K562 (cell line): ENCODE measurements at regions not wholly inside any gene's neighbourhood (a gene's known extent, or its start where the extent isn't known, plus 50 kb on each side); places are given as distances from the start of the nearest gene placed in this dataset.

Experiments
- ESRRA ChIP-seq: fragments of 450-650 bp; IDR thresholded peaks from 2 replicates; pipeline ENCODE4 v1.6.1; 2014; ENCODE audit warnings: low read depth, mild to moderate bottlenecking, moderate library complexity, borderline replicate concordance
- GTF2F1 ChIP-seq: IDR thresholded peaks from 2 replicates; pipeline ENCODE4 v1.6.1; 2011; ENCODE audit warnings: low read depth, low read length, improper control_type of control experiment
- JUND ChIP-seq, 2 experiments: IDR thresholded peaks; 2 replicates in 1 of 2; 3 replicates in 1 of 2; pipeline ENCODE4 v1.6.1; 2011; ENCODE audit warnings: borderline replicate concordance in 2 of 2, low read depth in 2 of 2, low read length in 2 of 2, improper control_type of control experiment in 1 of 2, missing biosample characterization in 1 of 2, missing genetic modification characterization in 1 of 2, missing genetic modification reagents in 1 of 2
- PKNOX1 ChIP-seq: fragments of 450-650 bp; IDR thresholded peaks from 2 replicates; pipeline ENCODE4 v1.6.1; 2016
- STAT5B ChIP-seq: fragments of 250-450 bp; sonication (Bioruptor Pico); IDR thresholded peaks from 2 replicates; pipeline ENCODE4 v1.8.0; 2021; ENCODE audit warnings: mild to moderate bottlenecking, inconsistent platforms
- TF ChIP-seq, protein P1 (sequence below), 3 experiments: IDR thresholded peaks in 2 of 3; conservative IDR thresholded peaks in 1 of 3; 2 replicates each; pipeline ENCODE4 v1.5.1; 2011 to 2012; ENCODE audit warnings: low read length in 3 of 3, mild to moderate bottlenecking in 3 of 3, control low read depth in 2 of 3, improper control_type of control experiment in 1 of 3, inconsistent platforms in 1 of 3, low read depth in 1 of 3, mixed read lengths in 1 of 3, moderate library complexity in 1 of 3; ENCODE audit not compliant: insufficient read depth in 2 of 3
- TF ChIP-seq, protein P2 (sequence below): fragments of 450-650 bp; IDR thresholded peaks from 2 replicates; pipeline ENCODE4 v1.6.1; 2018; ENCODE audit not compliant: partially characterized antibody

DNA sequence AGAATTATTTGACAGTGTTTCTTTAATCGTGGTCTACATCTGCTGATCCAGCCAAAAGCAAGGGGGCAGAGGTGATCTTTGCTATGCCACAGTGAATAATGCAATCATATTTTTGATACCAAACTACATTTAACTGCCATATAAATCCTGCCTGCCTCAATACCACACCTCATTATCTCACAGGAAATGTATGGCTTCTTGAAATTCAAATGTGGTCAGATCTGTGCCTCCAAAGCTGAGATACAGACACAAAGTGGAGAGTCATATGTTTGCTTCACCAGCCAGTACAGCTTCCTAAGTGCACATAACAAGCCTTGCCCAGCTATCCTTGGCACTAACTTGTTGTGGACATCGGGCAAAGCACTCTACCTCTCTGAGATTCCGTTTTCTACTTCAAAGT, 250.0 kb upstream of the NFIA start:
- TF ChIP-seq, protein P1, sequence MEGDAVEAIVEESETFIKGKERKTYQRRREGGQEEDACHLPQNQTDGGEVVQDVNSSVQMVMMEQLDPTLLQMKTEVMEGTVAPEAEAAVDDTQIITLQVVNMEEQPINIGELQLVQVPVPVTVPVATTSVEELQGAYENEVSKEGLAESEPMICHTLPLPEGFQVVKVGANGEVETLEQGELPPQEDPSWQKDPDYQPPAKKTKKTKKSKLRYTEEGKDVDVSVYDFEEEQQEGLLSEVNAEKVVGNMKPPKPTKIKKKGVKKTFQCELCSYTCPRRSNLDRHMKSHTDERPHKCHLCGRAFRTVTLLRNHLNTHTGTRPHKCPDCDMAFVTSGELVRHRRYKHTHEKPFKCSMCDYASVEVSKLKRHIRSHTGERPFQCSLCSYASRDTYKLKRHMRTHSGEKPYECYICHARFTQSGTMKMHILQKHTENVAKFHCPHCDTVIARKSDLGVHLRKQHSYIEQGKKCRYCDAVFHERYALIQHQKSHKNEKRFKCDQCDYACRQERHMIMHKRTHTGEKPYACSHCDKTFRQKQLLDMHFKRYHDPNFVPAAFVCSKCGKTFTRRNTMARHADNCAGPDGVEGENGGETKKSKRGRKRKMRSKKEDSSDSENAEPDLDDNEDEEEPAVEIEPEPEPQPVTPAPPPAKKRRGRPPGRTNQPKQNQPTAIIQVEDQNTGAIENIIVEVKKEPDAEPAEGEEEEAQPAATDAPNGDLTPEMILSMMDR (IDR thresholded peaks at IDR 0.05 in 2 of 3, conservative IDR thresholded peaks at IDR 0.05 in 1 of 3; ENCODE audit: insufficient read depth in 2 of 3, low read depth in 1 of 3, low read length in 3 of 3): no peak
- TF ChIP-seq ESRRA (no peak), JUND (IDR thresholded peaks at IDR 0.05; ENCODE audit: borderline replicate concordance, low read depth, low read length) (no peak), JUND (tag; IDR thresholded peaks at IDR 0.05; ENCODE audit: borderline replicate concordance, low read depth, low read length) (no peak), STAT5B (no peak), GTF2F1 (no peak), PKNOX1 (no peak)
- TF ChIP-seq, protein P2, sequence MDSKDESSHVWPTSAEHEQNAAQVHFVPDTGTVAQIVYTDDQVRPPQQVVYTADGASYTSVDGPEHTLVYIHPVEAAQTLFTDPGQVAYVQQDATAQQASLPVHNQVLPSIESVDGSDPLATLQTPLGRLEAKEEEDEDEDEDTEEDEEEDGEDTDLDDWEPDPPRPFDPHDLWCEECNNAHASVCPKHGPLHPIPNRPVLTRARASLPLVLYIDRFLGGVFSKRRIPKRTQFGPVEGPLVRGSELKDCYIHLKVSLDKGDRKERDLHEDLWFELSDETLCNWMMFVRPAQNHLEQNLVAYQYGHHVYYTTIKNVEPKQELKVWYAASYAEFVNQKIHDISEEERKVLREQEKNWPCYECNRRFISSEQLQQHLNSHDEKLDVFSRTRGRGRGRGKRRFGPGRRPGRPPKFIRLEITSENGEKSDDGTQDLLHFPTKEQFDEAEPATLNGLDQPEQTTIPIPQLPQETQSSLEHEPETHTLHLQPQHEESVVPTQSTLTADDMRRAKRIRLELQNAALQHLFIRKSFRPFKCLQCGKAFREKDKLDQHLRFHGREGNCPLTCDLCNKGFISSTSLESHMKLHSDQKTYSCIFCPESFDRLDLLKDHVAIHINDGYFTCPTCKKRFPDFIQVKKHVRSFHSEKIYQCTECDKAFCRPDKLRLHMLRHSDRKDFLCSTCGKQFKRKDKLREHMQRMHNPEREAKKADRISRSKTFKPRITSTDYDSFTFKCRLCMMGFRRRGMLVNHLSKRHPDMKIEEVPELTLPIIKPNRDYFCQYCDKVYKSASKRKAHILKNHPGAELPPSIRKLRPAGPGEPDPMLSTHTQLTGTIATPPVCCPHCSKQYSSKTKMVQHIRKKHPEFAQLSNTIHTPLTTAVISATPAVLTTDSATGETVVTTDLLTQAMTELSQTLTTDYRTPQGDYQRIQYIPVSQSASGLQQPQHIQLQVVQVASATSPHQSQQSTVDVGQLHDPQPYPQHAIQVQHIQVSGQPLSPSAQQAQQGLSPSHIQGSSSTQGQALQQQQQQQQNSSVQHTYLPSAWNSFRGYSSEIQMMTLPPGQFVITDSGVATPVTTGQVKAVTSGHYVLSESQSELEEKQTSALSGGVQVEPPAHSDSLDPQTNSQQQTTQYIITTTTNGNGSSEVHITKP: no peak
